GM10266 (cell line): ENCODE measurements at regions not wholly inside any gene's neighbourhood (a gene's known extent, or its start where the extent isn't known, plus 50 kb on each side); places are given as distances from the start of the nearest gene placed in this dataset.

Experiments used
- DNase-seq: peaks from one replicate; pipeline ENCODE4 v3.0.0; 2012; ENCODE audit errors: extremely low spot score
- CTCF ChIP-seq: IDR thresholded peaks from 2 replicates; pipeline ENCODE4 v1.5.1; 2012; ENCODE audit warnings: mild to moderate bottlenecking, low read depth; ENCODE audit not compliant: control insufficient read depth, insufficient read depth; ENCODE audit errors: missing control alignments

- DNase-seq, result no peak
- no peak for TF ChIP-seq CTCF
Observed at GRCh38 chr10:131511391-131511790, 199.9 kb upstream of the TCERG1L start.

GRCh38 chr10:131512852-131513251, 201.3 kb upstream of the TCERG1L start:
- no peak for DNase-seq
- no peak for TF ChIP-seq CTCF

GRCh38 chr10:131513445-131513844, 201.9 kb upstream of the TCERG1L start:
- no peak for TF ChIP-seq CTCF
- DNase-seq, result no peak

GRCh38 chr10:131513901-131514300, 202.4 kb upstream of the TCERG1L start:
- no peak for TF ChIP-seq CTCF
- DNase-seq, result no peak

- TF ChIP-seq CTCF, result no peak
- no peak for DNase-seq
Observed at GRCh38 chr10:131514454-131514853, 202.9 kb upstream of the TCERG1L start.

- TF ChIP-seq CTCF, result no peak
- DNase-seq, result no peak
Observed at GRCh38 chr10:131516285-131516684, 204.8 kb upstream of the TCERG1L start.

GRCh38 chr10:131517781-131518180, 206.3 kb upstream of the TCERG1L start:
- TF ChIP-seq CTCF, result no peak
- no peak for DNase-seq
